ENCODE measurements at regions not wholly inside any gene's neighbourhood (a gene's known extent, or its start where the extent isn't known, plus 50 kb on each side); places are given as distances from the start of the nearest gene placed in this dataset.

- DNase-seq: no peak
Measured at GRCh38 chr12:66859751-66860440, 181.0 kb upstream of the GRIP1 start.

GRCh38 chr12:66860752-66861750, 182.2 kb upstream of the GRIP1 start:
- peak; percentile 57 to 58 for DNase-seq

GRCh38 chr12:66862356-66862985, 183.6 kb upstream of the GRIP1 start:
- DNase-seq: no peak

- no peak for DNase-seq
Measured at GRCh38 chr12:66863276-66863675, 184.4 kb upstream of the GRIP1 start.

GRCh38 chr12:66877925-66878324, 199.0 kb upstream of the GRIP1 start:
- no peak for DNase-seq

- DNase-seq: no peak
Measured at GRCh38 chr12:66879409-66879808, 200.5 kb upstream of the GRIP1 start.

- DNase-seq: no peak
Measured at GRCh38 chr12:66881386-66881785, 202.5 kb upstream of the GRIP1 start.

- DNase-seq: no peak
Measured at GRCh38 chr12:66884091-66884490, 205.2 kb upstream of the GRIP1 start.

GRCh38 chr12:66885115-66885875, 206.4 kb upstream of the GRIP1 start:
- DNase-seq: no peak

- DNase-seq: no peak
Measured at GRCh38 chr12:66896797-66897196, 217.9 kb upstream of the GRIP1 start.

GRCh38 chr12:66898700-66899469, 220.0 kb upstream of the GRIP1 start:
- DNase-seq: no peak

GRCh38 chr12:66899588-66899987, 220.7 kb upstream of the GRIP1 start:
- DNase-seq: no peak

- no peak for DNase-seq
Measured at GRCh38 chr12:66900616-66901015, 221.7 kb upstream of the GRIP1 start.

- DNase-seq: no peak
Measured at GRCh38 chr12:66901138-66901932, 222.5 kb upstream of the GRIP1 start.

- DNase-seq: no peak
Measured at GRCh38 chr12:66902020-66902419, 223.1 kb upstream of the GRIP1 start.

GRCh38 chr12:66903782-66904396, 225.0 kb upstream of the GRIP1 start:
- DNase-seq: no peak

- DNase-seq: no peak
Measured at GRCh38 chr12:66905201-66905600, 226.3 kb upstream of the GRIP1 start.

GRCh38 chr12:66910366-66910974, 231.6 kb upstream of the GRIP1 start:
- DNase-seq: no peak

- DNase-seq: no peak
Measured at GRCh38 chr12:66915306-66915904, 236.5 kb upstream of the GRIP1 start.

GRCh38 chr12:66916189-66916588, 237.3 kb upstream of the GRIP1 start:
- no peak for DNase-seq

Measured in CD4-positive, alpha-beta T cell treated with Interleukin-4 for 1 hour (primary cell).